HG03378 (cell line): ENCODE measurements at regions not wholly inside any gene's neighbourhood (a gene's known extent, or its start where the extent isn't known, plus 50 kb on each side); places are given as distances from the start of the nearest gene placed in this dataset.
"Not testable (repeated sequence)": the region's sequence is repeated elsewhere in the genome, so short reads cannot be mapped to it uniquely, and the experiment has no call there.

Experiments used
- ATAC-seq: cut with Tn5 transposase; IDR thresholded peaks from one replicate; pipeline ENCODE4 v1.9.1; 2021; ENCODE audit warnings: mild to moderate bottlenecking, moderate library complexity; ENCODE audit not compliant: unreplicated experiment

DNA sequence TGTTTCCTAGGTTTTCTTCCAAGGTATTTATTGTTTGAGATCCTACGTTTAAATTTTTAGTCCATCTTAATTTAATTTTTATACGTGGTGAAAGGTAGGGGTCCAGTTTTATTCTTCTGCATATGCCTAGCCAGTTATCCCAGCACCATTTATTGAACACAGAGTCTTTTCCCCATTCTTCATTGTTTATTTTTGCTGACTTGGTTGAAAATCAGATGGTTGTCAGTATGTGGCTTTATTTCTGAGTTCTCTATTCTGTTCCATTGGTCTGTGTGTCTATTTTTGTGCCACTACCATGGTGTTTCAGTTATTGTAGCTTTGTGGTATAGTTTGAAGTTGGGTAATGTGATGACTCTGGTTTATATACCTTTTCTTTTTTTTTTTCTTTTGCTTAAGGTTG, 753.0 kb upstream of the GOT2 start:
- ATAC-seq: no peak

DNA sequence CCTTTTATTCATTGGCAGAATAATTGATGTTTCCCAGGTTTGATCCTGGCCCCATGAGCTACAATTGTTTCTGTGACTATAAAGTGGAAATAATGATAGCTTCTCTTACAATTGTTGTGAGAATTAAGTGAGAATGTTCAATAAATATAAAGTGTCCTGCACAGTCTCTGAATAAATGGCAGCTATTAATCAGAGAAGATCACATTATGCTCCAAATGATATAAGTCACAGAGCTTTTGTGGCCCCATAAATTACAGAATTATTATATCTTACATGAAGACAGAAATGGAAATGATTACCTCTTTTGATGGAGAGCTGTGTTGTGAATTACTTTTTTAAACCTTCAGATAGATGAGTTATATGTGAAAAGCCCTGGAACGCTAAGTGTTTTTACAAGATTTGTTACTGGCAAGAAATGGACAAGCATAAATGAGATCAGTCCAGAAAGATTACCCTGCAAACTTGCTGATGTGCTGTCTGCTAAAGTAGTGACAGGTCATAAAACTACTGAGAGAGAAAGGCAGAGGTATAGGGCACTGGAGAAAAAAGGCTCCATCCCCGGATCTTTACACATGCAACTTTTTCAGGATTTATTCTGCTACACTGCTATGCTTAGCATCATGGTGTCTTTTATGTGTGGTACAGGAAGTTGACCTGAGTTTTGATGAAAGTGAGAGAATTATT, 750.9 kb upstream of the GOT2 start:
- no peak for ATAC-seq

DNA sequence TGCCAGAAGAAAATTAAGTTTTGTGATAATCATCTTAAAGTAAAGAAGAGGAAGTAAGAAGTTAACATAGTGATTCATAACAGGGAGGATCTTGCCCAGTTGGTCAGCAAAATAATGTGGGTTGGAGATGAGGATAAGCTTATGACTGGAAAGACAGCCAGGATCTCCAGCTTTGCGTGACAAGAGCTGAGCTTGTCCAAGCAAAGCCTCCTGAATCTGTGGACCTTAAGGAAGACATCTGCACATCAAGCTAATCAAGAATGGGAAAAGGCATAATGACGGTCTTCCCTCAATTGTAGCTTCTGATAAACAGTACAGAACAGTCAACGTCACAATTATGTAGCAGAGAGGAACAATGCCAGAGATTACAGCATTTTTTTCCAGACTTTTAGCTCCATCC, 744.7 kb upstream of the GOT2 start:
- ATAC-seq: no peak

DNA sequence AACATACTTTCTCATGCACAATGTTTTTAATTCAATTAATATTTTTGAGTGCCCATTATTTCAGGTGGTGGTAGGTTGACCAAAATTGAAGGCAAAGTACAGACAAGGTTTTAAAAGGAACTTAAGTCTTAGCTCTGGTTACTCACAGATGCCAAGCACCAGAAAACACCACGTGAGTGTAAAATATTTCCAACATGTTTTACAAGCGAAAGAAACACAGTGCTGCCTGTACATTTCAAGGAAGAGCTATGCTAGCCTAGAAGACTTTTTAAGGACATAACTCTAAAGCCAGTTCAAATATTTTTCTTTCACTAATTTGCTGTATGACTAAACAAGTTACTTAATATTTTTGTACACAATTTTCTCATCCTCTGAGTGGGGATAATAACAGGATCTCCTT, 736.4 kb upstream of the GOT2 start:
- ATAC-seq: no peak

DNA sequence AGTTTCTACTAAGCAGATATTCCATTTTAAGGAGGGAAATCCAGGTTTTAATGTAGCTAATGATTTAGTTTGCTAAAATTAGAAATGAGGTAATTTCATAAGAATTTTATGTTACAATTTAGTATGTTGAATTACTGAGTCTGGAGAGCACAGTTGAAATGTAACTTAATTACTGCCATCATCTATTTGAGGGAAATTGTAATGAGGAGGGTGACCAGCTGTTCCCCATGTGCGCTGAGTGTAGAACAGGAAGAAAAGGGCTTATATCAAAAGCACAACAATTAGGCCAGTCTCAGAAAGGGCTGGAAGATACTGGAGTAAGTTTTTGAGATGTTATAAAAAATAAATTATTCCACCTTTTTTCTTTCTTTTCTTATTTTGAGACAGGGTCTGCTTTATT, 735.1 kb upstream of the GOT2 start:
- no peak for ATAC-seq

DNA sequence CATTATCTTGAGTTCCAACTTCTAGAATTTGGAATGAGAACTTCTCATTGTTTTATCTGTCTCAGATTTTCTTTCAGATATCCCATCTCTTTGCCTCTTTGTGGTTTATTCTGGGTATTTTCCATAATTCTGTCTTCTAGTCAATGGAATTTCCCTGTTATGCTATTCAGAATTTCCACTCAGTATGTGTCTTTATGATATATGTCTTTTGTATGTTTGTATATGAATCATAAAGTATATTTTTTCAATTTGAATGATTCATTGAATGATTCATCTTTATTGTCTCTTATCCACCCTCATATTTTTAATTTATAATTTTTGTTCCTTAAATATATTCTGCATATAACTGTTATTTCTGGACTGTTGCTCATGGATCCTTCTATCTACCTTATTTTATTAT, 729.7 kb upstream of the GOT2 start:
- ATAC-seq: no peak

DNA sequence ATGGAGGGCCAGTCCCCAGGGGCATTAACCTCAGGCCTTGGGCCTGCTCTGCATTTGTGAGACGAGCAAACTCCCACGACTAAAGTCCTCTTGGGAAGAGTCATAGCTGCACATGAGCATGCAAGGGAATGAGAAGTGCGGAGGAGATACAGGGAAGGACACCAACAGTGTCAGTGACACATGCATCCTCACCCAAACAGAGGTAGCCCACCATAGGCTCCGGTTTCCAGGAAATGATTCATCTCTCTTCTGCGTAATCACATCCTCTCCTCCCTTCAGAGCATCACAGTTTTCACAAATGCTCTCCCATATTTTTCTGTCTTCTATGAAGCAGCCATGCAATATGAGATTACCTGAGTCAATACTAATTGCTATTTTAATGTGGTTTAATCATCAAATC, 725.7 kb upstream of the GOT2 start:
- ATAC-seq: no peak

DNA sequence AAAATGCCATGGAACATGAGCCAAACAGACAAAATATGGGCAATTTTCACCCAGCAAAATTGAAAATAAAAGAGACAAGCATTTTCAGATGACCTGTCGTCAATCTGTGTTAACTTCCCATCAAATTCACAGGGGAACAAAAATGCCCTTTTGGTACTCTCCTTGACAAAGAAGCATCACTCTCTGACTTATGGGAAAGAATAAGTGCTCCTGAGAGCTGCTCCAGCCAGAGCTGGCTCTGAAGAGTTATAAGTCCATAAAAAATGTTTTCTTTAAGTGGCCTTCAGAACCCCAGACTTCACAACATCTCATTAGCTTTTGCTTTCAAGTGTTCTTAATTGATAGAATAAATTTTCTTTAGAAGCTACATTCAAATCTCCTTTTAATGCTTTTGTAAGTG, 721.4 kb upstream of the GOT2 start:
- ATAC-seq: no peak

DNA sequence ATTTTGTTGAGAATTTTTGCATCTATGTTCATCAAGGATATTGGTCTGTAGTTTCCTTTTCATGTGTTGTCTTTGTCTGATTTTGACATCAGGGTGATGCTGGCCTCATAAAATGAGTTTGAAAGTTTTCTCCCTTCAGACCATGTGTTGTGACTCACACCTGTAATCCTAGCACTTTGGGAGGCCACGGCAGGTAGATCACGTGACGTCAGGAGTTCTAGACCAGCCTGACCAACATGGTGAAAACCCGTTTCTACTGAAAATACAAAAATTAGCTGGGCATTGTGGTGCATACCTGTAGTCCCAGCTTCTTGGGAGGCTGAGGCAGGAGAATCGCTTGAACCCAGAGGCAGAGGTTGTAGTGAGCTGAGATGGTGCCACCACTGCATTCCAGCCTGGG, 716.4 kb upstream of the GOT2 start:
- ATAC-seq: not testable (repeated sequence)

DNA sequence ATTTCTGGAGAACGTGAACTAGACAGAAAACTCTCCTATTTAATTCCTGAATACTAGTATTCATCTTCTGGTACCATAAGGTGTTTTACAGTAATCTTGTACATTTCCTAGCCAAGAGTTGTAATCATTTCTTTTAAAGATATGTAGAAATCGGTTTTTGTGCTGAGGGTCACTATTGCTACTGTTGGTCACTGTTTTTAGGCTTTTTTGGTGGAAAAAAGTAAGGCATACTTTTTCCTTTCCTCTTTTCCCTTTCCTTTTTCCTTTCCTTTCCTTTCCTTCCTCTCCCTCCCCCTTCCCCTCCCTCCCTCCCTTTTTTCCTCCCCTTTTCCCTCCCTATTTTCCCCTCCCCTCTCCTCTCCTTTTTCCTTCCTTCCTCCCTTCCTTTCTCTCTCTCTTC, 706.4 kb upstream of the GOT2 start:
- no peak for ATAC-seq

DNA sequence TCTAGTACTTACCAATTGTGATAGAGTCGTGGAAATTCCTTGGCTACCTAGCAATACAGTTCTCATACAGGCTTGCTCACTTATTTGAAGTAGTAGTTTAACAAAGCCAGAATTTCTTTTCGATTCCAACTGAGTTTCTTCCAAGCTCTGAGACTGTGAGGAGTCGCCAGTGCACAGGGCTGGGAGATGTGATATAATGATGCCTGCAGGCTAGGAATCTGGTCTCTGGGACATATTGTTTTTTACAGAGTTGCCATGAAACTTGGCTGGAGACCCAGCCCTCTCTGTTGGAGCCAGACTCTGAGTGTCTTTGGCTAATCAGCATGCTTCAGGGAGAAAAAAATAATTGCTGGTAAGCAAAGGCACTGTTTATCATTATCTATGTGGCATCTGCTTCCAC, 698.8 kb upstream of the GOT2 start:
- no peak for ATAC-seq

DNA sequence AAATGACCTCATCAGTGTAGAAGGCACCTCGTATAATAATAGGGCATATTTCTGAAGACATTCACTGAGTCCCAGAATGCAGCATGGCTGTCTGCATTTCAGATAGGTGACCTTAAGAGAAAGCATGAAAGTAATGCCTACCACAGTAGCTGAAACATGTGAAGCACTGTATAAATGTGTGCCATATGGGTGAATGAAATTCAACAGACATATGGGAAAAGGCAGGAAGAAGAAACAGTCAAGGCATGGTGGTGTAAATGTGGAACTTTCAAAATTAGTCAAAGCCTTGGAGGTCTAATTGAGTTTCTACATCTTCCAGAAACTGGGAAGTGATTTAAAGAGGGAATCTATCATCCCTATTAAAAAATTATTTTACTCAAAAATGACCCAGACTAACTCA, 698.2 kb upstream of the GOT2 start:
- no peak for ATAC-seq

DNA sequence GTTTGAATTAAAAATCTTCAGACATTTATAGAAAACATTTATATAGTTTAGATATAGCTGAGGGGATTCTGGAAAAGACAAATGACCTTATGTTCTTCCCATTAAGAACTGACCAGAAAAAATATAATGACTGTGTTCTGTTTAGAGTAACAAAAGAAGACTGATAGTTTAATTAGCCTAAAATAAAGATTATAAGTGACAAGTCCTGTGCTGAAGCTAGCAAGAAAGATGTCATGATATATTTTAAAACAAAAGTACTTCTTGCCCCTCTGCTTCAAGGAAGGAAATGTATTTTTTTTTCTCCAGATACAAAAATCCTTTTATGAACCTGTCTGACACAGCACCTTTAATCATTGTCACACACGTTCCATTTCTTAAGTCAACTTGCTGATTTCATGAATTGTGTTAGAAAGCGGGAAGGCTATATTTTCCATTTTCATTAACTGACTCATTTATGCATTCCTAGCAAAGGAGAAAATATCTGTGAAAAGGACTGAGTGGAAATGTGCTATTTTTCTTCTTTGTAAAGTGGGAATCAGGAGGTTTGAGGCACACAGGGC, 690.7 kb upstream of the GOT2 start:
- no peak for ATAC-seq

DNA sequence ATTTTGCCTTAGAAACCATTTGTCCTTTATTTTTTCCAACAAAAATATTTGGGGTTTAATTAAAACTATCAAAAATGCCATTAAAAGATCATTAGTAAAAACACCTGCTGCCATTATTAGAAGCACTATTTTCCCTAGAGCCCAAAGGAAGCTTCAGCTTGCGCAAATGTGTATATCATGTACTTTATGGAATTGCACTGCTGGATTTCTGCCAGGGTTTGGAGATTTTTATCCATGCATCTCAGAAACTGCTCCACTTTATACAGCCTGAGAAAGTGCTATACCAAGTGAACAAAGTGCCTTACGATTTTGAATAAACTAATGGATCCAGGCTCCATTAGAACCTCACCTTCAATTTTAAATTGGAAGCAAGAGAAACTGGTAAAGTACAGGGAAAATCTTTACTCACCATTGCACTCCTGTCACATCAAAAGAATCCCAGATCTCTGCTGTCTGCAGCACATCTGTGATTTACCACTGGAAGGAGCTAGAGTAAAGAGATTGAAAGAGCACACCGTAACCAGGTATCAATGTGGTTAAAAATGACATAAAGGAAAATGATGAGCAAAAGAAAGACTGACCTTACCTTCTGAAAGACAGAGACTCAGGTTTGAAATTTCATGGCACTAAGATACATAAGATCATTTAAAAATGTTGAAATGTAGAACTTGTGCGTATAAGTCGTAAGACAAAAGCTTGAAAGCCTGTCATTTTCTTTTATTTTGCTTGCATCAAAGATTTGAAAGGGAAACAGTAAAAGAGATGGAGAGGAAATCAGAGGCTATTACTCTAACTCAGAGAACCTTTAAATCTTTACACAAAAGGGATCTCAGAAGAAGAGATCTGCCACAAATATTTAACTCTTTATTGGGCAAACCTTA, 678.1 kb upstream of the GOT2 start:
- no peak for ATAC-seq

DNA sequence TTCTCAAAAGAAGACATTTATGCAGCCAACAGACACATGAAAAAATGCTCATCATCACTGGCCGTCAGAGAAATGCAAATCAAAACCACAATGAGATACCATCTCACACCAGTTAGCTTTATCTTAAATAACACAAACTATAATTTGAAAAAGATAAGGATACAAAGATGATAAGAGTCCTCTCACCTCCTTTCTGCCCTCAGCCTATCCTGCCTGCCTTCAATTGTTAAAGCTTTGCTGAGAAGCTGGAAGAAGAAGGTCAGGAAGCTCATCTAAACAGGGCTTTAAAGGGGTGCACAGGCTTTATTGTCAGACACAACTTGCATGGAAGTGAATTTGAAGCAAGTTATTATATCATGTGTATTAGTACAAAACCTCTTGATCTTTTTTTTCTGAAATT, 676.3 kb upstream of the GOT2 start:
- no peak for ATAC-seq

DNA sequence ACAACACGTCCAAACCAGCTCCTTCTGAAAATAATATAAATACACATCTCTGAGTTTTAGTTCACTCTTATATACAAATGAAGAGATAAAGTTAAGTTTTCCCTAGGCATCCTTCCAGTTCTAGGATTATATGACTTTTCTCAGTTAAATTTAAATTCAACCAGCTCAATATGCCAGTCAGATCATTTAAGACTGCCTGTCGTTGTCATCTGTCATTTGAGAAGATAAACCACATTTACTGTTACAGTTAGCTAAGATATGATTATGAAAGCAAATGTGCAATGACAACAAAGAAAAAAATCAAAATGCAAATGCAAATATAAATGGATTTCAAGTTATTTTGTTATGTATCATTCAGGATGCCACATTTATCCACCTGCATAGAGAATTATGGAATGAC, 671.7 kb upstream of the GOT2 start:
- no peak for ATAC-seq

DNA sequence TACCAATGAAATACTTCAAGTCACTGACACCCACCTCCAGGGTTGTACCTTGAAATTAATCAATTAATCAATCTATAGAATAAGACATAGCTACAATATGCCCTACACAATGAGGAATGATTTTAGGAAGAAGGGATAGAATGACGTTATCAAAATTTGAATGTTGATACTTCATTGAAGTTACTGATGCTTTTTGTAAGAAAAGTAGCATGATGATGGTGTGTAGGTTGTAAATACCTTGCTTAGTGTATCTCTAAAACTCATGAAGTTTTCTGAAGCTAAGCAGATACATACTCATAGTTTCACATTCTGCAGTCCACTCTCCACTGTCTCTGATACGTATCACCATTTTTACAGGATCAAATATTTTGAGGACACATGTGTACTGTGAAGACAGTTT, 670.4 kb upstream of the GOT2 start:
- no peak for ATAC-seq

DNA sequence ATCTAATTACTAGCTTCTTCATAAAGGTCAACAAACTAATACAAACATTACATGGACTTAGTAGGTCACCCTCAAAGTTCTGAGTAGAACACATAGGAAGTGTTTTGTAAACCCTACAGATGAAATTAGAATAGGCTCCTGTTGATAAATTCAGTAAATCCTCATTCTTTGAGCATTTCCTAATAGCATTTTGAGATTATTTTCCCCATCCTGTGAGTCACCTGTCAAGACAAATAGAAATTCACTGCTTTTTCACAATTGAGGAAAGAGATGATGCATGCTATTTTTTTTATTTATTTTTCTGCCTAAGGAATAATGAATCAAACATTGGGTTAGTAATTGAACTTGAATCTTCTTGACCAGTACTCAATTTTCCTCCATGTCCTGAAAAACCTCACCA, 666.7 kb upstream of the GOT2 start:
- ATAC-seq: no peak

DNA sequence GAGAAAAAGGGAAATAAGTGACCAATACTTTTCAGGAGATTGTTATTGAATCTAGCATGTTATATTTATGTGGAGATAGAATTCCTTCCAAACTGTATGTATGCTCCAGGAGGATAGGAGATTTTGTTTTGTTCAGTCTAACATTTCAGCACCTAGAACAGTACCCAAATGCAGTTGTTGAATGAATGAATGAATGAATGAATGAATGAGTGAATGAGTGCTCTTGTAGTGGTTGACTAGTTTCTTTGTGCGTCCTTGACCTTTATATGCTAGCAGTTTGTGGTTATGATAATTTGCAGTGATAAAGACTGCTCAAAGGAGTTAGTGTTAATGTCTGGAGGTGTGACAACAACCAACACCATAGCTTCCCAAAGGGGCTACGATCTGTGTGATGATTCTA, 663.5 kb upstream of the GOT2 start:
- no peak for ATAC-seq

DNA sequence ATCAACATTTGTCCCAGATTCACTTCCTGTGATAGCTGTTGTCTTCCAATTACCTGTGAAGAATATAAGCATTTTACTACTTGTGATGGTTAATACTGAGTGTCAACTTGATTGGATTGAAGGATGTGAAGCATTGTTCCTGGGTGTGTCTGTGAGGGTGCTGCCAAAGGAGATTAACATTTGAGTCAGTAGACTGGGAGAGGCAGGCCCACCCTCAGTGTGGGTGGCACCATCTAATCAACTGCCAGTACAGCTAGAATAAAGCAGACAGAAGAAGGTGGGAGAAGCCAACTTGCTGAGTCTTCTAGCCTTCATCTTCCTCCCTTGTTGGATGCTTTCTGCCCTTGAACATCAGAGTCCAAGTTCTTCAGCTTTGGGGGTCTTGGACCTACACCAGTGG, 660.4 kb upstream of the GOT2 start:
- ATAC-seq: no peak

DNA sequence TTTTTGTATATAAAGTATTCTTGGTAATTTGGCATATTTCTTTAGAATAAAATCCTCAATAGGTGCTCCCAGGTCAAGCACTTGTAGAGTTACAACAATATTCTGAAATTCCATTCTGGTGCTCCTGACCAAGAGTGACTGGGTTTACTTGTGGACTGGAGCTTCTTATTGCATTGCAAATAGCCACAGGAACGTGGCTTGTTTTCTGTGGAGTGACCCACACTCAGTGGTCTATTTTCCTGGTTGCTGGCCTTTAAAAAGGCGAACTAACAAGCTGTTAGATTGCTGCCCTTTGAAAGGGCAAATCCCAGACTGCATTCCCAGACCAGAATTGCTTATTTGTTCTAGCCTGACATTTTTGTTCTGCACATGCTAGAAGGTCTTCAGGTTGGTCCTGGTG, 658.8 kb upstream of the GOT2 start:
- no peak for ATAC-seq

DNA sequence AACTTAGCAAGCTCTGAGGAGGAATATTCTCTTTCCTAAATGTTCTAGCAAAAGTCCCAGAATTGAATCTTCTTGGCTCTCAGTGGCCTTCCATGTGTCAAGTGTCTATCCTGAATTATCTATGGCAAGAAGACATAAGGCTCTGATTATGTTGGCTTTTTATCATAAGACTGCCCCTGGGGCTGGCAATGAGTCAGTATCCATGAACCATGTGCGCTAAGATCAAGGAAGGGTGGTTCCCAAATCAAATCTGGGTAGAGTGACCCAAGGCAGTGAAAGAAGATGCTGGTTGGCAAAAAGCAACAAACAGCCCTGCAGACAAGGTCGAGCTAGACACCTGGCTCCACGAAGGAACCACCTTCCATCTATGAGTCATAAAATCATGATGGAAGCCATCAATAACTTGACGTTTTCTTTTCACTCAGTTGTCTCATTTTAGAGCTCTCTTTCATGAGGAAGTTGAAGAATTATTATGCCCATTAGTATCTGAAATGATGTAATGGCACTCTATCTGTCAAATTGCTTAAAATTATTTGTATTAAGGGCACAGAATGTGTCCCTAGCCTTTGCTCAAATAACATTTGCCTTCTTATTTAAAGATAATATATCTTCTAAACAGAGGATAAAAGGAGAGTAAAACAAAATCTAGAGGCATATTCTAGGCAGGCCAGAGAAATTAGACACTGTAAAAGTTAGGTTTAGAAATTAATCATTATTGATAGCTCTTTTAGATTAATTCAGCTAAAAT, 657.7 kb upstream of the GOT2 start:
- no peak for ATAC-seq
